AG04450 (cell line): ENCODE measurements at regions not wholly inside any gene's neighbourhood (a gene's known extent, or its start where the extent isn't known, plus 50 kb on each side); places are given as distances from the start of the nearest gene placed in this dataset.
A peak's percentile ranks its signal among the peaks of the same experiment; 100 is the strongest.

Source experiments
- CTCF ChIA-PET: fragments of 300-600, 350-600 bp; formaldehyde crosslinking; extraction: SDS; loops from one replicate; lab custom pipeline; 2022; ENCODE audit warnings: antibody characterized with exemption, inconsistent platforms; lab: Charles Lee
- POLR2A ChIA-PET: fragments of 350-600 bp; formaldehyde crosslinking; extraction: SDS; loops from one replicate; lab custom pipeline; 2021; ENCODE audit warnings: antibody characterized with exemption, inconsistent platforms; lab: Yijun Ruan, JAX
- DNase-seq: peaks from one replicate; pipeline ENCODE4 v3.0.0-alpha.2; 2011; ENCODE audit warnings: low read depth, low spot score
- H3K27ac ChIP-seq: one replicate; pipeline ENCODE4 v1.5.1; 2012; ENCODE audit warnings: low read depth, low read length, control low read depth
- H3K27me3 ChIP-seq: one replicate; pipeline ENCODE4 v1.6.0; 2012; ENCODE audit warnings: low read length; ENCODE audit not compliant: control insufficient read depth, insufficient read depth
- H3K4me3 ChIP-seq: 2 replicates; pipeline ENCODE4 v1.5.1; 2011; ENCODE audit warnings: mild to moderate bottlenecking, low read depth, low read length, control low read depth
- H3K9me3 ChIP-seq: 2 replicates; pipeline ENCODE4 v1.5.1; 2012; ENCODE audit warnings: low read length; ENCODE audit not compliant: control insufficient read depth, insufficient read depth
- TF ChIP-seq, protein P1 (sequence below): IDR thresholded peaks from 2 replicates; pipeline ENCODE4 v1.5.1; 2011; ENCODE audit warnings: low read depth, low read length, control low read depth, inconsistent platforms

- CTCF ChIA-PET, result no interaction called here
- TF ChIP-seq, protein P1, sequence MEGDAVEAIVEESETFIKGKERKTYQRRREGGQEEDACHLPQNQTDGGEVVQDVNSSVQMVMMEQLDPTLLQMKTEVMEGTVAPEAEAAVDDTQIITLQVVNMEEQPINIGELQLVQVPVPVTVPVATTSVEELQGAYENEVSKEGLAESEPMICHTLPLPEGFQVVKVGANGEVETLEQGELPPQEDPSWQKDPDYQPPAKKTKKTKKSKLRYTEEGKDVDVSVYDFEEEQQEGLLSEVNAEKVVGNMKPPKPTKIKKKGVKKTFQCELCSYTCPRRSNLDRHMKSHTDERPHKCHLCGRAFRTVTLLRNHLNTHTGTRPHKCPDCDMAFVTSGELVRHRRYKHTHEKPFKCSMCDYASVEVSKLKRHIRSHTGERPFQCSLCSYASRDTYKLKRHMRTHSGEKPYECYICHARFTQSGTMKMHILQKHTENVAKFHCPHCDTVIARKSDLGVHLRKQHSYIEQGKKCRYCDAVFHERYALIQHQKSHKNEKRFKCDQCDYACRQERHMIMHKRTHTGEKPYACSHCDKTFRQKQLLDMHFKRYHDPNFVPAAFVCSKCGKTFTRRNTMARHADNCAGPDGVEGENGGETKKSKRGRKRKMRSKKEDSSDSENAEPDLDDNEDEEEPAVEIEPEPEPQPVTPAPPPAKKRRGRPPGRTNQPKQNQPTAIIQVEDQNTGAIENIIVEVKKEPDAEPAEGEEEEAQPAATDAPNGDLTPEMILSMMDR, result no peak
- H3K27ac ChIP-seq, result peak overlapping the region; percentile 94
- DNase-seq, result no peak
- H3K27me3 ChIP-seq, result peaks cover 2% of the 10 kb centered on the region
- peaks cover 10% of the 10 kb centered on the region for H3K9me3 ChIP-seq
- POLR2A ChIA-PET, result interaction anchor here (0.6 kb wide), 1 partner anchor 110 kb away, joined by 3 read pairs; no protein-coding TSS in a partner anchor
- no peak overlapping the region for H3K4me3 ChIP-seq
Measured at GRCh38 chr9:134214386-134214765, 50.0 kb upstream of the RNU6ATAC start.

DNA sequence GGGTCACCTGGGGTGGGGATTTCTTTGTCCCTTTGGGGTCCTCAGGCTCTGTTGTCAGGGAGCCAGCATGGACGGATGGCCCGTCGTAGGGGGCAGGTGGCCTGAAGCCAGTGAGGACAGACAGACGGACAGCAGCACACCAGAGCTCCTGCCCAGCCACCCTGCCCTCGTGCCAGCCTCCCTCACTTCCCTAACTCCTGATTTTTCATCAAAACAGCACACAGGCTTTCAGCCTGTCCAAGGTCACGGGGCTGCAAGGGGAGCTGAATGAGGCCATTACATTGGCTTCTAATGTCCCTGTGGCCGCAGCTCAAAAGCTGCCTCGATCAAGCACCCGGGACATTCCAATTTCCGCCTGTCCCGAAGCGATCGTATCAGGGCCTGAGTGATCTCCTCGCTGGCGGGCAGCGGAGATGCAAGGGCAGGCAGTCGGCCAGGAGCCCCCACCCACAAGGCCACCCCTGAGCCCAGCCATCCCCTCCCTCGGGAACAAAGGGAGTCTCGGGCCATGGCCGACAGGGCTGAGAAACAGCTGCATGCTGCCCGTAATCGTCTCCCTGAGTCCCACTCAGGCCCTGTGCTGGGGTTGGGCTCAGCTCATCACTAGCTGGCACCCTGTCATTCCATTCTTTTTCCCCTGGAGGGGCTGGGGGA is 50.5 kb upstream of the RNU6ATAC start:
- Histone ChIP-seq H3K4me3 (no peak overlapping the region), H3K27me3 (no peaks in the 10 kb centered on the region), H3K9me3 (peaks cover 10% of the 10 kb centered on the region), H3K27ac (peak overlapping the region; percentile 94)
- ChIA-PET POLR2A (interaction anchor here (0.6 to 1.3 kb wide), 3 partner anchors 51 to 110 kb away, joined by 3 to 5 read pairs (median 5); no protein-coding TSS in a partner anchor), CTCF (interaction anchor here (0.9 kb wide), 1 partner anchor 43 kb away, joined by 3 read pairs; no protein-coding TSS in a partner anchor)
- no peak for DNase-seq
- TF ChIP-seq, protein P1, result no peak

- TF ChIP-seq, protein P1, result no peak
- POLR2A ChIA-PET, result interaction anchor here (1.1 to 1.3 kb wide), 3 partner anchors 11 to 110 kb away, joined by 5 read pairs; no protein-coding TSS in a partner anchor
- no peak overlapping the region for H3K4me3 ChIP-seq
- H3K27ac ChIP-seq, result peak overlapping the region; percentile 94
- DNase-seq, result no peak
- H3K9me3 ChIP-seq, result peaks cover 10% of the 10 kb centered on the region
- no peaks in the 10 kb centered on the region for H3K27me3 ChIP-seq
- CTCF ChIA-PET, result interaction anchor here (0.8 to 0.9 kb wide), 2 partner anchors 20 to 44 kb away, joined by 3 read pairs; no protein-coding TSS in a partner anchor
Measured at GRCh38 chr9:134215420-134215698, 51.0 kb upstream of the RNU6ATAC start.

- Histone ChIP-seq H3K27ac (peak overlapping the region; percentile 94), H3K27me3 (no peaks in the 10 kb centered on the region), H3K9me3 (peaks cover 10% of the 10 kb centered on the region), H3K4me3 (no peak overlapping the region)
- DNase-seq, result peak; percentile 49
- TF ChIP-seq, protein P1, result no peak
- ChIA-PET CTCF (interaction anchor here (0.8 kb wide), 1 partner anchor 21 kb away, joined by 3 read pairs; no protein-coding TSS in a partner anchor), POLR2A (interaction anchor here (1.1 to 1.3 kb wide), 3 partner anchors 10 to 109 kb away, joined by 5 read pairs; no protein-coding TSS in a partner anchor)
Measured at GRCh38 chr9:134215699-134216448, 51.5 kb upstream of the RNU6ATAC start.
